Right lung (tissue), 2 donors: ENCODE measurements at regions not wholly inside any gene's neighbourhood (a gene's known extent, or its start where the extent isn't known, plus 50 kb on each side); places are given as distances from the start of the nearest gene placed in this dataset.
A peak's percentile ranks its signal among the peaks of the same experiment; 100 is the strongest.
"Not testable (repeated sequence)": the region's sequence is repeated elsewhere in the genome, so short reads cannot be mapped to it uniquely, and the experiment has no call there.

Source experiments
- DNase-seq, 2 donors: peaks; one replicate each; pipeline ENCODE4 v3.0.0-alpha.2; 2013

DNA sequence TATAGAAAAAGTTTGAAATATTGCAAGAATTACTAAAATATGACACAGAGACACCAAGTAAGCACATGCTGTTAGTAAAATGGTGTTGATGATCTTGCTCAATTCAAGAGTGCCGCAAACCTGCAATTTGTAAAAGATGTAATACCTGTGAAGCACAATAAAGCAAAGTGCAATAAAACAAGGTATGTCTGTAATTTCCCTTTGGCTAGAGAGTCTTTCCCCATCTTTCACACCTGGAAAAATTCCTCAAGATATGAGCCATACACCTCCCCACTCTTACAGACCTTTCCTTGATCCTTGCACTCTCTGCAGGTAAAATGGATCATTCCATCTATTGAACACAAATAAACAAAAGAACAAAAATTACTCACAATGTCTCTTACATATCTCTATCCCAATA lies 597.8 kb downstream of the EFNA5 start:
- no peak for DNase-seq

DNA sequence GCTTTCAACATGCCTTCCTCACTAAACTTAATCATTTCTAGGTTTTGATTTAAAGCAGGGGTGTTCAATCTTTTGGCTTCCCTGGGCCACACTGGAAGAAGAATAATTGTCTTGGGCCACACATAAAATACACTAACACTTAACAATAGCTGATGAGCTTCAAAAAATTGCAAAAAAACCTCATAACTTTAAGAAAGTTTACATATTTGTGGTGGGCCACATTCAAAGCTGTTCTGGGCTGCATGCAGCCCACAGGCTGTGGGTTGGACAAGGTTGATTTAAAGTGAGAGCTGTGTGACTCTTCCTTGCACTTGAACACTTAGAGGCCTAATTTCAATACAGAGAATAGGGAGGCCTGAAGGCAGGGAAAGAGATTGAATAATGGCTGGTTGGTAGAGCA lies 598.3 kb downstream of the EFNA5 start:
- no peak for DNase-seq

DNA sequence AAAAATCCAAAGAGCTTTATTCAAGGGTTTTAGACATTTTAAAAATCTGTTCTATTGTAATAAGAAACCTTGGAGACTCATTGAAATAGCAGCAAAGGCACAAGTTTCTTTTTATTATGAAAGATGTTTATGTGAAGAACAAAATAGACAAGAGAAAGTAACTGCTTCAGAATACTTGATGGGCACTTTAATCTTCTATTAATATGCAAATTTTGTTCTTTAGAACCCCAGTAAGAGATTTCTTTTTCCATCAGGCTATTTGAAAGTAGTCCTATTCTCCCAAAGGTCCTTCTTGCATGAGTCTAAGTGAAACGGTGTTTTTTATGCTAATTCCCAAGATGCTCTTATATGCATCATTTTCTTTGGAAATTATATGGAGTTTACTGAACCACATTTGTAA lies 602.0 kb downstream of the EFNA5 start:
- DNase-seq = no peak

DNA sequence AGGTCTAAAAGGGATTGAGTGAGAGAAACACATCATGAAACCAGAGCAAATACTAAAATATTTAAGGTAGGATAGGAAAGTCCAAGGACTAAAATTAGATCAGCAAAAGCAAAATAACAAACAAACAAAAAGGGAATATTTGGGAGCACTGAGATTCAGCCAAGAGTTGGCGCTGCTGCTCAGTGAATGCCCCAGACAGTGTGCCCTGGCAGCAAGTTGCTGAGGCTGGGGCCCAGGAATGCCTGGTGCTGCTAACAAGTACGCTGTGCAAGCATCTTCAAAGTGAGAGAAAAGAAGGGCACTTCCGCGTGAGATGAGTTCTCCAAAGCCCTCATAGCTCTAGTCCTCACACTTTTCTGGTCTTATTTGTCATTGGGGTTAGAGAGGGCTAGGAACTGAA lies 603.3 kb downstream of the EFNA5 start:
- DNase-seq = no peak

DNA sequence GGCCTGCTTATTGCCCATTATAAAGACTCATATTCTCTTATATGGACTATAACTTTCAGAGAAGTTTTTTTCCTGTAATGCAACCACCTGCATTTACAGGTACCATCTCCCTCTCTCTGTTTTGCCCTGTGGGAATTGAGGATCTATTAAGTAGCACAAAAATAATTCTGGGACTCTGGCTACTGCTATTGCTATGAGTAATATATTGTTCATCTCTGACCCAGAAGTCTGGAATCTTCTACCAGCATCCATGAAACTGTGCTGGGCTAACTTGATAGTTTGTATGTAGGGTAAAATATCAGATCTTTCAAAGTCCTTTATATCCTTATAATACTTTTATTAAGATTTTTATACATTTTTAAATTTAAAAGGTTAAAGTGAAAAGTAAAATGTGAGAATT lies 607.2 kb downstream of the EFNA5 start:
- DNase-seq = no peak

DNA sequence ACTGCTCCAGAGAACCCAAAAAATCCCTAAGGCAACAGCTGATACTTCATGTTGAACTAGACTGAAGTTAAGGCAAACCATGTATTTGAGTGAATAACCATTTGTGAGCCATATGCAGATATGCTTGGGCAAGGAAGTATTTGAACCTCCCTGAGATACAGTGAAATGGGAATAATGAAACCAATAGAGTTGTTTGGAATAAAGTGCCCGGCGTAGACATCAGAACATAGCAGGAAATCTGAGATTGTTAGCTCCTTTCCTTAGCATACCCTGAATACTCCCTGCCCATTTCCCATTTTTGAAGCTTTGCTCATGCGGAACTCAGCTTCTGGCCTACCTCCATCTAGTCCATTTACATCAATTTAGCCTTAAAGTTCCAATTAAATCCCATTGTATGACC lies 611.9 kb downstream of the EFNA5 start:
- DNase-seq = no peak

DNA sequence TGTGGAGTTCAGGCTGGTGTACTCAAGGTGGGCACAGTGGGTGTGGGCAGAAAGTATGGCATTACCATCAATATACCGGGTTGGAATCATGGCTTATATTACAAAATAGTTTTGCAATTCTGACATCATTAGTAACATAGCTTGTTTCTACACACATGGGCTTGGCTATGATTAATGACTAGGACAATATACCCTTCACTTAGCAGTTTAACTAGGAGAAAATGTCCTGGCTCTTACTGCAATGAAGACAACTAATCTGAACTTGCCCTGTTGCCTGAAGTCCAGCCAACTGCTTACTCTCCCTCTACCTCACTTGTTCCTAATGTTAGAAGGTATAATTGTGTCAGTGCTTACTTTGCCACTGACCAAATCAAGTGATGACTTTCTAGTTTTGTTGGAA lies 612.5 kb downstream of the EFNA5 start:
- no peak for DNase-seq

DNA sequence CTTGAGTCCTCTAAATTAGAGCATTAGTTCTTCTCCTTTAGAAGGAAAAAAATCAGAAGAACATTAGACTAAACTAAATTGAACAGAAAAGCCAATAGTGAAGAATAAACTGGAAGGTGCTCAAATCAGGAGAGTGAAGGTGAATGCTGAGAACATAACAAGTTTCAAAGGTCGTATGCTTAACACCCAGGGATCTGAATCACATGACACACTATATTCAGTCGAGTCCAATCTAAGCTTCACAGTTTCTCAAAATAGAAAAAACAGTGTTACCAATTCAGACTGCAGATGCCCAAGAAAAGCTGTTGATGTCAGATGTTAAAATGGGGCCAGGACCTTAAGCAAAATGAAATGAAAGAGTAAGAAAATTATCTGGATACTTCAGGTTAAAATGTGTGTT lies 614.5 kb downstream of the EFNA5 start:
- no peak for DNase-seq

DNA sequence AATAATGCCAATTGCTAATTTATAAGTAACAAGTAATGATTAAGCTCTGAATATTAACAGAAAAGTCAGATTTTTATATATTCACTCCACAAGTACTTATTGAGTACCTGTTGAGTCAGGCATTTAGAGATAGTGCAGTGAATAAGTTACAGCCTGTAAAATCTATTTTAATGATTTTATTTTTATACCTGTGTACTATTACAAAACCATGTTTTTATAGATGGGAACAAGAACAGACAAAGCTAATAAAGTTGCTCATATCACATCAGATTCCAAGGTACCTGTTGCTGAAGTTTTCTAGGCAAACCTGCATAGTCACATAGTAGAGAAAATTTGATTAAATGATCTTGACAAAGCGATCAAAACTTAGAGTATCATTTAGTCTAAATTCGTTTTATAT lies 623.7 kb downstream of the EFNA5 start:
- DNase-seq = no peak

DNA sequence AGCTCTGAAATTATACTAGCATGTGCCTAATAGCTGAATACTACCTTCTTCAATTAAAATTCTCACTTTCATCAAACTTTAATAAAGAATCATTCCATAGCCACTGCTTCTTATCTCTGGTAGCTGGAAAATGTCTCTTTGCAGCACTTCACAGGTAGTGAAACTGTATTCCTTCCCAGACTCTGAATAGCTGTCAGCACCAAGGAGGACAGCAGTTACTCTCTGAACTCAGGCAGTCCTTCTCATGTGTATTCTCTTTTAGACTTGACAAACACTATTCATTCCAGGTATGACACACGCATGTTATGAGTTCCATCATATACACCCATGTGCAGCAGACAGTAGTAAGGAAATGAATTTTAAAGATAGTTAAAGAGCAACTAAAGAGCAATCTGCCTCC lies 627.1 kb downstream of the EFNA5 start:
- no peak for DNase-seq

DNA sequence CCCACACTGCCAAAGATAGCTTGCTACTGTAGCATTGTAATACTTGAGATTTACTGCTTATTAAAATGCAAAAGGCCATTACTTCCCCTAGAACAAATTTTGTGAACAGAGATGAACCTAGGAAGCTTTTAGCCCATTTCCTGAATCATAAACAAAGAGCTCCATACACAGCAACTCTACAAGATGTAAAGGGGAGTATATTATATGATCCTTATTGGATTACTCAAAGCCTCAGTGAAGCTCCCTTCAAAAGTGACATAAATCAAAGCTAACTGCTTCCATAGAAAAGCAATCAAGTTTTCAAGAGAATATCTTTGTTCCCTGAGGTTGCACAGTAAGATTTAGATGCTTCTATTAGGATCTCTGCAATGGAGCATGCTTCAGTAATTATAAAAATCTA lies 629.8 kb downstream of the EFNA5 start:
- no peak for DNase-seq

DNA sequence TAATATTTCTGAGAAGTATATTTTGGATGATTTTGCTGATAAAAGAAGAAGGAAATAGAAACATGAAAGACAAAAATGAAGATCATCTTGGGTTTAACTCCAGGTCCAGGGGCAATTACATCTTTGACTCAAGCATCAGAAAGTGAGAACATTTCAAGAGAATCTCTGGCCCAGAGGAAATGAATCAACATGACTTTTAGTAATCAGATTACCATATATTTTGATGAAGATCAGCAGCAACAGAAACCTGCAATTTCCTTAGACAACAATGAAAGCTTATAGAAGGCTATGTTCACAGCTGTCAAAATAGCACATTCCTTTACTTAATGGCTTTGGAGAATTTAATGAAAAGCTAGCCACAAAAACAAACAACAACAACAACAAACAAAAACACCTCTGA lies 638.1 kb downstream of the EFNA5 start:
- DNase-seq = no peak

DNA sequence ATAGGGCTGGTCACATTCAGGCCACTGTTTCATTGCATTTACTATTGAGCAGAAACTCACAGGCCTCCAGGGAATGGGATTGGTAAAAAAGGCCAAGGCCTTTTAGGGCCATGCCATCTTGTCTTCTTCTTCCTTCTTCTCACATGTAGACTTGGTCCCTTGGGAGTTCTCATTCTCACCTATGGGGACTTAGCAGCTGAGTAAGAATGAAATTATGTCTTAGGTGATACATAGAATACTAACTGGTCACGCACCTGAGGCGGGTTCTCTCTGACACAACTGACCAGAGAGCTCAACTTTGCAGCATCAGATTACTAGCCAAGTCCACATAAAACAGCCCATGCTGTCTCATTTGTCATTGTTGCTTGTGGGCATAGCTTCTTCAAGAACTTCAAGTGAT lies 641.8 kb downstream of the EFNA5 start:
- DNase-seq = no peak

DNA sequence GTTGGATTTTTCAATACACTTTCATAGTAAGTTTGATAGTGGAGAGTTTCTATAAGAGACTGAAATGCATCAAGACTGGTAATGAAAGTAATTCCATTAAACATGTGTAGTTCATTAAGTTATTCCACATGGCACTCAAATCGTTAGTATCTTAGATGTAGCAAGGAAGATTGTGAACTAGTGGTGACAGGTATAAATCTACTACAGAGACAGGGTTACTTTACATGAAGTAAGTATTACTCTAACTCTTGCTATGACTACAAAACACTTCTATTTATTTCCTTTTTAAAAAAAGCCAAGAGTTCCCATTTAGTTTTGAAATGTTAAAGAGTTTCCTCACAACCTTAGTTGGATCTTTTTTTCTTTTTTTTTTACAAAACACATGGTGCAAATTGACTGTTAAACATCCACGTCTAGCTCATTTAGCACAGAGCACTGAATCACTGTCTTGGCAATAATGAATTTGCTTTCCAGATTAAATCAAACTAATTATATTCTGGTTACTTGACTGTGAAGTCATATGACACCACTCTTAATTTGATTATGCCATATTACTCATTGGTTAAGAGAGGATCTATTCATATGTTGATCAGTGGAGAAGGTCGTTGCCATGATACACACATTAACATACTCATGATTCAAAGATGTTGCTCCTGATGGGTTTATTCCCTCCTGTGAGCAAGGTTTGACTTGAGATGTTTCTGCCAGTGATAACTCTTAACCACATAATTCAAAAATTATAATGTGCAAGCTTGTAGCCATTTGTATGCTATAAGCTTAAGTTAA lies 644.8 kb downstream of the EFNA5 start:
- DNase-seq = no peak

DNA sequence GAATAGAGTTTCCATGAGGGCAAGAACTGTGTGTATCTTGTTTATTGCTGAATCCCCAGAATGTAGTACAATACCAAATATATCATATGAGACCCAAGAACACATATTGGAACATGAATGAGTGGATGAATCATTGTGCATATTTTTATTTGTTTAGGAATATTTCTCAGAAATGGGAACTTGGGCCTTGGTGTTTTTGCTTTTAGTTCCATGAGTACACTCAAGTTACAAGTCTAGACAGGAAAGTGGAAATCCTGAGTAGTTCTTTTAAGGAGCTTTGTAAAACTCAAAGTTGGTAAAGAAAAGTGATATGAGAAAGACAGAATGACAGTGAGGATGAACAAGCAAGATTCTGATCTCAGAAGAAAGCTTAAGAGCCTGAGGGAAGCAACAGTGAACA lies 647.0 kb downstream of the EFNA5 start:
- DNase-seq = no peak

DNA sequence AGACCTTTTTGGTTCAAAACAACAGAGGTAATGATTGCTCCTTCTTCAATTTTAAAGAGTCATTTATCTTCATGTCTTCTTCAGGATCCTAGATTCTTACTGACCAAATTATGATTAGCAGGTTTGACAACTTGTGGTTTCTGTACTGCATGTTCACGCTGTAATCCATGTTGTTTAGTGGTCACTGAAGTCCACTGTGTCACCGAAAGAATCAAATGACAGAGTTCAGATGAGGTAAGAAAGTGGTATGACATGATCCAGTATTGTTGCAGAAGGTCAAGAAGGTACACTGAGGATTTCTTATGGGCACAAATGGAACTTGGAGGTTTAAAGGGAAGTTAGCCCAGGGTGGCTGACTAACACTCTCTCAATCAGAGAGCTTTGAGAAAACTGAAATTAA lies 649.2 kb downstream of the EFNA5 start:
- no peak for DNase-seq

DNA sequence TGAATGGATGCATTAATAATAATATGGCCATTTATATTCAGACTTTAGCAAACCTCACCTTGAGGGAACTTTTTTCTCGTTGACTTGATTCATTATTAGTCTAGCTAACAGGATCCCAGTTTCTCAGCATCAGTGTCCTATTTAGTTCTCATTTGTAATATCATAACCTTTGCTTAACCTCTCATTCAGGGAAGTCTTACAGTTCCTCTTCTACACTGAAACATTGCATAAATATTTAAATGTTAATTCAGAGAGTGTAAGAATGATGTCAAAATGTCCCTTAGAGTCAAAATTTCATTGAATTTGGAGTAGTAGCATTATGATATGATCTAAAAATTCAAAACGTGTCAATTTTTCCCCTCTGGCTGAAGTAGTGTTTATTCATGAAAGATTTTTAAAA lies 650.1 kb downstream of the EFNA5 start:
- no peak for DNase-seq

DNA sequence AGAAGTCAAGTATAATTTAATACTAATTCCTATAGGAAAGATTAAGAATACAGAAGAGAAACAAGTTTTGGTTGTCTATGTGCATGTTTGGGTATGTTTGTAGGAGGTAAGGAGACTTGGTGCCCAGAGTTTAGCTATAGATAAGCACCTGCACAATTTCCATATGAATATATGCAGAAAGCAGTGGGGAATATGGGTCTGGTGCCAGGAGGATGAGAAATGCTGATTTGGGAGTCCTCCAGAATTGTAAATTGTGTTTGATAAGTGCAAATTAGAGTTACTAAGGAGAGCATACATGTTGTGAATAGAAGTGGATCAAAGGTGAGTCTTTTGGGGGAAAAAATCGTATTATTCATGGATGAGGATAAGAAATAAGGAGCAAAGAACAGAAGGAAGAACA lies 653.1 kb downstream of the EFNA5 start:
- DNase-seq = no peak

DNA sequence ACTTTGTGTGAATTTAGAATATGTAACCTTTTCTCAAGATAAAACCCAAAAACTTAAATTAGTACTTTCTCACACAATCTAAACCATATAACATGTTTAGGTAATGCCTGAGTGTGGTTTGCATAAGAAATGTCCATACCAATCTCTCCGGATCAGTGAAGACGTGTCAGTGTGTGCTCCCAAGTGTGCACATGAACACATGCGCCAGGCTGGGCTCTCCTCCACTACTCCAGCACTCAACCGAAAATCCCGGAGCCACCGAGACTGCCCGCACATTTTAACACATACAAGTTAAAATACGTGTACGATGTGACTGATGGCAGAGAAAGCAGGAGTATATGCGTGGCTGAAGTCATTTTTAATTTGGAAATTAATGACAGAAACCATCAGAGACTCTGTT lies 658.4 kb downstream of the EFNA5 start:
- DNase-seq = no peak

DNA sequence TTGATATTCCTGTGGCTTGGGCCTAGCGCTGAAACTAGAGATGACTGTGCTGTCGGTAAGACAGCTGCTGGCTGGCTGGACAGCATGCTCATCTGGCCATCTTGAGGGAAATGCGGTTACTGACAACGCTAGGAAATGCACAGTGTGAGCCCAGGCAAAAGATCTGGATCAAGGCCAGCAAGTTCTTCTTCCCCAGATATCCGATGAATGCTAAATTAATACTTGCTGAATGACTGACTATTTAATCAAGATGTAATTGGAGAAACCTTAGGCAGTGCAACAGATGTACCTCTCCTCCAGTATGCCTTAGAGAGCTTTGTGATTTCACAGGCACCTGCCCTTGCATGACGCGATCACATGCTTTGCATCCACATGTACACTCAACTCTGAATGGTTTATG lies 659.1 kb downstream of the EFNA5 start:
- DNase-seq = no peak

DNA sequence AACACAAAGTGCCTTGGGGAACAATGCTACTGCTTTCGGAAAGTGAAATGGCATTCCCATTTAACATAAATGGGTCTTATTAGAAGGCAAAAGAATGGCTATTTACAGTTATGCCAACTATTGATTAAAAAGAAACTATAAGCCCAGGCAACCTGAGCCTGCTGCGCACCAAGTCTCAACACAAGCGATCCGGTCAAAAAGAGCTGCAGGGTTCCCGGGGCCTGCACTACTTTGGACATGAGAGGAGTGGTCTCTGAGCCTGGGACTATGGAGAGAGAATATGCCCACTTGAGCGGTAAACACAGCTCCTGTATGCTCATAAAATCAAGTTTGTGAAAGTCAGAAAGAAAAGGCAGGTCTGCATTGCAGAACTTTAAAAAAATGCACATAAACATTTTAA lies 660.7 kb downstream of the EFNA5 start:
- DNase-seq = no peak

DNA sequence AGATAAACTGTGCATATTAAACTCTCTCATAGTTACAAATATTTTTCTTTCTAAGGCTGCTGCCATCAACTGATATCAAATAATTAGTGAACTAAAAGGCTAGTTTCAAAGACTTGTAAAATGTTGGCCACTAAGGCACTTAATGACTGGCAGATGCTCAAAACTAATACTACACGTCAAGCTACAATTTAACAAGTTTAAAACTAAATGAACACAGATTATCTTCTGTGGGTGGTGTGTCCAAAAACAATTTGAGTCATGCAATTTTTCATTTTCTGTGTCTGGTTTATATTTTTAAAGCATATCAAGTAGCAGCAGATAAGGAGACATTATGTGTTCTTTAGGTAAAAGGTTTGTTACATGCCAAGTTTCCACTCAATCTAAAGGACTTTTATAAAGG lies 665.1 kb downstream of the EFNA5 start:
- DNase-seq = no peak

DNA sequence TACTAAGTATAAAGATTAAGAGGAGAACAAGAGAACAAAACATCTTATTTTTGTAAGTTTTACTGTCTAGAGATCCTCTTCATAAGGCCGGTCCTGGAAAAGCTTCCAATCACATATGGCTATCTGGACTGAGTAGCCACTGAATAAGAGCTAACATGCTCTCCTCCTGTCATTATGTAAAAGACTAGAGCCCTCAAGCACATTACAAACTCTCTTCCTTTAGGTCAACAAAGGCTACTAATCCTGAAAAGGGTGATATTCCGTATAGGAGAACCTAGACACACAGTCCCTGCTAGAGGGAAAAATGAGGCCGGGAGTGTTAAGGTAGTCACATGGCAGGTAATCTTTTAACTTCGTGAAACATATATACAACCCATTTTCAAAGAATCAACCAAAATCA lies 665.6 kb downstream of the EFNA5 start:
- no peak for DNase-seq

DNA sequence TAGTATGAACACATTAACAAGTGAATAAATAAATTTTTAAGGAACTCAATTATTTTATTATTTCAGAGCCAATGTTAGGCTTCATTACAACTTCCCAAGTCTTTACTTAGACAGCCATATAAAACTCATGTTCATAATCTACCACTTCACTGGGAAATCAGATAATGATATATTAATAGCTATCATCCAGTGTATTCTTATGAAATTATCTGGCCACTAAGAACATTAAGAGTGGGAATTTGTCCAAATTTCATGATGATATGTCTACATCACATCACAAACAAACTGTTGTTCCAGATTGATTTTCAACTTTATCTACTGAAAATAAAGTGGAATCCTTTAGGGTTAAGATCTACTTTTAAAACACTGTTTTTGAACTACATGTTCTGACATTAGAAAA lies 668.6 kb downstream of the EFNA5 start:
- DNase-seq = peak; percentile 16 to 23

DNA sequence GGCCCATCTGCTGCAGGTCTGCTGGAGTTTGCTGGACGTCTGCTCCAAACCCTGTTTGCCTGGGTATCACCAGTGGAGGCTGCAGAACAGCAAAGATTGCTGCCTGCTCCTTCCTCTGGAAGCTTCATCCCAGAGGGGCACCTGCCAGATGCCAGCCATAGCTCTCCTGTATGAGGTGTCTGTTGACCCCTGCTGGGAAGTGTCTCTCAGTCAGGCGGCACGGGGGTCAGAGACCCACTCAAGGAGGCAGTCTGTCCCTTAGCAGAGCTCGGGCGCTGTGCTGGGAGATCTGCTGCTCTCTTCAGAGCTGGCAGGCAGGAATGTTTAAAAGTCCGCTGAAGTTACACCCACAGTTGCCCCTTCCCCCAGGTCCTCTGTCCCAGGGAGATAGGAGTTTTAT lies 671.2 kb downstream of the EFNA5 start:
- DNase-seq = not testable (repeated sequence)
